ENCODE measurements at regions not wholly inside any gene's neighbourhood (a gene's known extent, or its start where the extent isn't known, plus 50 kb on each side); places are given as distances from the start of the nearest gene placed in this dataset.

DNA sequence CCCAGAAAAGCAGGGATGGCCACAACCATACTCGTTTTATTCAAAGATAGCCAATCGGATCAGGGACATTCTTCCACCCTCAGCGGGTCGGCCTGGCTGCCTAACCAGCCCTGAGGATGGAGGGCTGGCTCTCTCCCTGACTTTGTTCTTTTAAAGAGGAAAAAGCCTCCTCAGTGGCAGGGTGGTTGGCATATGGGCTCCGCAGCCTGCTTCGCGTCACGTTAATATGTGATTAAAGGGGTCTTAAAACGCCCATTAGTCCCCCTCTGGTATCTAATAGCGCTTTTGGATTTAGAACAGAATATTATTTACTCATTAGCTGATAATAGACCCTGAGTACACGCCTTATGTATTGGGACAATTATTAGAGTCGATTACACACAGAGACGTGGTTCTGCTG, 199.4 kb downstream of the PHETA1 start:
- H3K4me3 ChIP-seq (ENCODE audit: low read depth, low read length): no peak overlapping the region
- TF ChIP-seq, protein P1, sequence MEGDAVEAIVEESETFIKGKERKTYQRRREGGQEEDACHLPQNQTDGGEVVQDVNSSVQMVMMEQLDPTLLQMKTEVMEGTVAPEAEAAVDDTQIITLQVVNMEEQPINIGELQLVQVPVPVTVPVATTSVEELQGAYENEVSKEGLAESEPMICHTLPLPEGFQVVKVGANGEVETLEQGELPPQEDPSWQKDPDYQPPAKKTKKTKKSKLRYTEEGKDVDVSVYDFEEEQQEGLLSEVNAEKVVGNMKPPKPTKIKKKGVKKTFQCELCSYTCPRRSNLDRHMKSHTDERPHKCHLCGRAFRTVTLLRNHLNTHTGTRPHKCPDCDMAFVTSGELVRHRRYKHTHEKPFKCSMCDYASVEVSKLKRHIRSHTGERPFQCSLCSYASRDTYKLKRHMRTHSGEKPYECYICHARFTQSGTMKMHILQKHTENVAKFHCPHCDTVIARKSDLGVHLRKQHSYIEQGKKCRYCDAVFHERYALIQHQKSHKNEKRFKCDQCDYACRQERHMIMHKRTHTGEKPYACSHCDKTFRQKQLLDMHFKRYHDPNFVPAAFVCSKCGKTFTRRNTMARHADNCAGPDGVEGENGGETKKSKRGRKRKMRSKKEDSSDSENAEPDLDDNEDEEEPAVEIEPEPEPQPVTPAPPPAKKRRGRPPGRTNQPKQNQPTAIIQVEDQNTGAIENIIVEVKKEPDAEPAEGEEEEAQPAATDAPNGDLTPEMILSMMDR (IDR thresholded peaks at IDR 0.05; ENCODE audit: insufficient read depth, low read length): no peak
- DNase-seq (ENCODE audit: low read depth): no peak

DNA sequence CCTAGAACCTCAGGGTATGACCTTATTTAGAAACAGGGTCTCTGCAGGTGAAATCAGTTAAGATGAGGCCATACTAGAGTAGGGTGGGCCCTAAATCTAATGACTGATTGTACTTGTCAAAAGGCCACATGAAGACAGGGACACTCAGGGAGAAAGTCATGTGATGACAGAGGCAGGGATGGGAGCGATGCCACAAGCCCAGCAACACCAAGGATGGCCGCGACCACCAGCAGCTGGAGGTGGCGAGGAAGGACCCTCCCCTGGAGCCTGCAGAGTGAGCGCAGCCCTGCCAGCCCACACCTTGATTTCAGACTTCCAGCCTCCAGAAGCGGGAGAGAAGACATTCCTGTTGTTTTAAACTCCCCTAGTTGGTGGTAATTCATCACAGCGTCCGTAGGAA, 199.9 kb downstream of the PHETA1 start:
- TF ChIP-seq, protein P1 (IDR thresholded peaks at IDR 0.05; ENCODE audit: insufficient read depth, low read length): no peak
- no peak for DNase-seq (ENCODE audit: low read depth)
- no peak overlapping the region for H3K4me3 ChIP-seq (ENCODE audit: low read depth, low read length)

DNA sequence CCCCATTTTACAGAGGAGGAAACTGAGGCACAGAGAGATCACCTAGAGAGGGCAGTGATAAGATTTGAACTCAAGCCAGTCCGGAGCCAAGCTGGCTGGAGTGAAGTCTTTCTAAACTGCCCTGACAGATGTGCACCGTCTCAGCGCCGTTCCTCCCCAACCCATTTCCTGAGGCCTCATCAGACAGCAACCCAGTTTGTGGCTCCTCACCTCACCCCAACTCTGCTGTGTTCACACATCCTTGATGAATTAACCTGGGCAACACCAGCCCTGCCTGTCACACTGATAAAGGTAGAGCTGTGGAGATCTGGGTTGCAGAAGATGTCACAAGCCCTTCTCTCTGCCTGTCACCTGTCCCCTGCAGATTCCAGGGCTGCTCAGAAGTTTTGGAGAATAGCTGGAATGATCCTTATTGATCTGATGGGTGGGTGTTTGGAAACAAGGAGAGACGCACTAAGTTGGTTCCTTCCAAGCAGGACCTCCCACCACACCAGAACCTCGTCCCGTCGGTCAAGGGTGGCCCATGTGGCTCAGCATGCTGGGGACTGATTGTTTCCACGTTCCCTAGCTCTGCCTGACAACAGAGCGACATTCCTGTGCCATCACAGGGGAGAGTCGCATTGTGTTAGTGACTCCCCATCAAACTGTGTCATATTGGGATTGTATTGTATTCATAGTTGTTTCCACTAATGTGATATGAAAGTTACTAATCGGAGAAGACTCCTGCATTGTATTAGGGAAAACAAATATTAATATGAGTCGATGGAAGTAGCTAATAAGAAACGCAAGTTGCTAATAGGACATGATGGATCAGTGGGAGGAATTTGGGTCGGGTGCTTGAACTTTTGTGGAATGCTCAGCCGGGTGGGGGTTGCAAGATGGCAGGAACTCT, 200.6 kb downstream of the PHETA1 start:
- TF ChIP-seq, protein P1 (IDR thresholded peaks at IDR 0.05; ENCODE audit: insufficient read depth, low read length): no peak
- no peak overlapping the region for H3K4me3 ChIP-seq (ENCODE audit: low read depth, low read length)
- DNase-seq (ENCODE audit: low read depth): no peak

DNA sequence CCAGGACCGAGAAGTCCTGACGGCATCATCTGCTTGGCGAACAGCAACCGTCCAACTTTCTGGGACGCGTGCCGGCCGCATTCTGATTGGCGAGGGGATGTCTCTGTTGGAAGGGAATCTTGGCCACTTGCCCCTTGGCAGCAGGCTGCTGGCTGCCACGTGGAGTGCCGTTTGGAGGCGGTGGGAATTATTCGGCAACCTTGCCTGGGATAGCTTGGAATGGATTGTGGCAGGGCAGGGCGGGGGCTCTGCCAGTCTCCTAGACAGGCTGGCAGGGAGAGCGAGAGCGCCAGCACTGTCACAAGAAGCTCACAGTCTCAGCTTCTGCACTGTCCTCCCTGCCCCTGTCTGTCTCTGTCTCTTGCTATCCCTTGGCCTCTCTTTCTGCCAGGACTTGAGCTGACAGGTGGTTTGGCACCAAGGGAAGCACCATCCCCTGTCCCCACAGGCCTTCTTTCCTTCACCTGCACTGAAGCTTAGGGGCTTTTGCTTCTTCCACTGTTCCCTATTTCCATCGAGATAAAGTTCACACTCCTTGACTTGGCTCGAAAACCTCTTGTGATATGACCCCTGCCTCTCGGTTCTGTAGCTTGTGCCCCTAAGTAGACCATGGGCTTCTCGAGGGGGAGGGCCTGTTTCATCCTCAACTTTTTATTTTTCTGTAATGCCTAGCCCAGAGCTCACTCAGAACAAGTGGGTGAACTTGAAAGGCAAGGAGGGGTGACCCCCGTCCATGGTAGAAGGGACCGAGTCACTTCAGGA, 201.9 kb downstream of the PHETA1 start:
- TF ChIP-seq, protein P1 (IDR thresholded peaks at IDR 0.05; ENCODE audit: insufficient read depth, low read length): no peak
- peak; percentile 6 for DNase-seq (ENCODE audit: low read depth)
- H3K4me3 ChIP-seq (ENCODE audit: low read depth, low read length): no peak overlapping the region

DNA sequence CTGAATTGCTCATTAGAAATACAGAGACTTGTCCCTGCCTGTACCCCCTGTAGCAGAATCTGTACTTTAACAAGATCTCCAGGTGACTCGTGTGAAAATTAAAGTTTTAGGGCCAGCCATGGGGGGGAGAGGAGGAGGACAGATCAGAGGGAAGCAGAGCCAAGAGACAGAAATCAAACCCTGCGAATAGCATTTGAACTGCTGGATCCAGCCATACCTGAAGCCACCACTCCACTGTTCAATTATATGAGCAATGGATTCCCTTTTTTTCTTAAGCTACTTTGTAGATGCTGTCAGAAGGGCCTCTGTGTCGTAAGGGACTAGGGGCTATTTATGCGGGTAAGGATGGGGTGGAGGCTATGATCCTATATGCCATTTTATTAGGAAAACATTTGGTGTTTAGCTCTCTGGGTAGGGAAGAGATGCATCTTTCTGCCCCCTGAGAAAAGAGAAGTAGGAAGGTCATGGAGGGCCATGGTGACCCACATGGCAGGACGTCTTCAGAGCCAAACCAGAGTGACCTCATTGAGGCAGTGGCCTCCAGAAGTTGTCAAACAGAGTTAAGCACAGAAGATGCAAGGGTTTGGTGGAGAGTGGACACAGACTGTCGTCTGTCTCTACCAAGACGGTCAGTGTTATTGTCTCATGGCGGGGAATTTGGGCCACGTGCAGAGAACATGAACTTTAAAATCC, 203.9 kb downstream of the PHETA1 start:
- no peak overlapping the region for H3K4me3 ChIP-seq (ENCODE audit: low read depth, low read length)
- no peak for DNase-seq (ENCODE audit: low read depth)
- TF ChIP-seq, protein P1 (IDR thresholded peaks at IDR 0.05; ENCODE audit: insufficient read depth, low read length): no peak

DNA sequence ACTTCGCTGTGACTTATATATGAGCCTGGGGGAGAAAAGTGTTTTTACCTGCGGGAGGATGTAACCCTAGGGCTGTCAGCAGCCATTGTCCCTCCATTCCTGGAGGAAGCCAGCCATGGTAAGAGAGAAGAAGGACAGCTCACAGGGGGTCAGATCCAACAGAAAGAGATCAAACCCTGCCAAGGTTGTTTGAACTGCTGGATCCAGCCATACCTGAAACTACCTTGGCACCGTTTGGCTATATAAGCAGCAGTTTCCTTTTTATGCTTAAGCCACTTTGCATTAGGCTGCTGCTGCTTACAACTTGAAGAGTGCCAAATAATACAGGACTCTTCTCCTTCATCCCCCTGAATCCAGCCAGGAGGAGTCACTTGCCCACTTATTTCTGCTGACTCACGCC, 205.5 kb downstream of the PHETA1 start:
- H3K4me3 ChIP-seq (ENCODE audit: low read depth, low read length): no peak overlapping the region
- TF ChIP-seq, protein P1 (IDR thresholded peaks at IDR 0.05; ENCODE audit: insufficient read depth, low read length): no peak
- no peak for DNase-seq (ENCODE audit: low read depth)

Measured in fibroblast of the aortic adventitia (primary cell).